ENCODE measurements at regions not wholly inside any gene's neighbourhood (a gene's known extent, or its start where the extent isn't known, plus 50 kb on each side); places are given as distances from the start of the nearest gene placed in this dataset.

DNA sequence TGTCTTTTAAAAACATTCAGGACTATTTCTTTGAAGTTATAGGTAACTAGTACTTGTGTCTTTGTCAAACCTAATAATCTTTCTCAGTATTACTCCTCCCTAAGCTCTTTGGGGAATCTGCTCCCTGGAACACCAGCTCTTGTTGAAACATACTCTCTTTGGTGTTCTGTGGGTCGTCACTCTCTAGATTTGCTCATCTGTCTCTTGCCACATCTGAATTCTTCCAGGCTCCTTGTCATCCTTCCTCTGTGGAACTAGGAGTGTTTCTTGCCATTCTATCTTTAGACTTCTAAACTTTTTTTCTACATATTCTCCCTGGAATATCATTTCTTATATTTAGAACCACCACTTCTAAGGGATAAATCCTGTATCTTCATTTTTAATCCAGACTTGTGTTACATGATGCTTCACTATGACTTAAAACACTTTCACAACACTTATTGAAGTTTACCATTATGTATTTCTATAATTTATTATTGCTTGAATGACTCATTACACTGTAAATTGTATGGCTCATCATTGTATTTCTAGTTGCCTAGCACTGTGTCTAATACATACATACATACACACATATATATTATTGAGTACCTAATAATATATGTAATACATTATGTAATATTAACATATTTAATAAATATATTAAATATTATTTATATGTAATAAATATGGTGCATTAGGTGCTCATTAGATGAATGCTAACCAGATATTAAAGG is 186.1 kb downstream of the TMA16 start:
- Histone ChIP-seq H3K27ac (no peak overlapping the region), H3K4me2 (no peak overlapping the region), H3K4me1 (no peaks in the 10 kb centered on the region), H3K4me3 (no peak overlapping the region), H3K9me3 (no peaks in the 10 kb centered on the region)
- WGBS (ENCODE audit: missing lambda C conversion rate): 22% methylated on average over 1 of the region's 1 CpG
- DNase-seq (ENCODE audit: low read depth in 1 of 2, low spot score in 1 of 2) (no peak), FAIRE-seq (no peak), ATAC-seq (no peak)
- CTCF ChIA-PET: interaction anchor here (1.4 kb wide), 1 partner anchor 131 kb away, joined by 4 read pairs; no protein-coding TSS in a partner anchor
- POLR2A ChIA-PET: no interaction called here
- no peak for TF ChIP-seq RARB (CRISPR knock-in tag; IDR thresholded peaks at IDR 0.05)
- no peak for TF ChIP-seq MAZ (IDR thresholded peaks at IDR 0.05; ENCODE audit: borderline replicate concordance, low read depth, low read length)
- TF ChIP-seq TP53 (CRISPR knock-in tag; IDR thresholded peaks at IDR 0.05): no peak
- TF ChIP-seq, protein P1, sequence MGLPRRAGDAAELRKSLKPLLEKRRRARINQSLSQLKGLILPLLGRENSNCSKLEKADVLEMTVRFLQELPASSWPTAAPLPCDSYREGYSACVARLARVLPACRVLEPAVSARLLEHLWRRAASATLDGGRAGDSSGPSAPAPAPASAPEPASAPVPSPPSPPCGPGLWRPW (IDR thresholded peaks at IDR 0.05): no peak
- no peak for TF ChIP-seq EHF (CRISPR knock-in tag; IDR thresholded peaks at IDR 0.05)
- TF ChIP-seq HOXB5 (CRISPR knock-in tag; IDR thresholded peaks at IDR 0.05): no peak
- TF ChIP-seq, protein P2, sequence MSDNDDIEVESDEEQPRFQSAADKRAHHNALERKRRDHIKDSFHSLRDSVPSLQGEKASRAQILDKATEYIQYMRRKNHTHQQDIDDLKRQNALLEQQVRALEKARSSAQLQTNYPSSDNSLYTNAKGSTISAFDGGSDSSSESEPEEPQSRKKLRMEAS (IDR thresholded peaks at IDR 0.05): no peak
- no peak for TF ChIP-seq RAD21 (conservative IDR thresholded peaks at IDR 0.05 in 1 of 2, IDR thresholded peaks at IDR 0.05 in 1 of 2)
- no peak for TF ChIP-seq CBX8 (IDR thresholded peaks at IDR 0.05)
- TF ChIP-seq FOSL2 (IDR thresholded peaks at IDR 0.05): no peak
- TF ChIP-seq FOSL2 (CRISPR knock-in tag; IDR thresholded peaks at IDR 0.05): no peak
- TF ChIP-seq, protein P3, sequence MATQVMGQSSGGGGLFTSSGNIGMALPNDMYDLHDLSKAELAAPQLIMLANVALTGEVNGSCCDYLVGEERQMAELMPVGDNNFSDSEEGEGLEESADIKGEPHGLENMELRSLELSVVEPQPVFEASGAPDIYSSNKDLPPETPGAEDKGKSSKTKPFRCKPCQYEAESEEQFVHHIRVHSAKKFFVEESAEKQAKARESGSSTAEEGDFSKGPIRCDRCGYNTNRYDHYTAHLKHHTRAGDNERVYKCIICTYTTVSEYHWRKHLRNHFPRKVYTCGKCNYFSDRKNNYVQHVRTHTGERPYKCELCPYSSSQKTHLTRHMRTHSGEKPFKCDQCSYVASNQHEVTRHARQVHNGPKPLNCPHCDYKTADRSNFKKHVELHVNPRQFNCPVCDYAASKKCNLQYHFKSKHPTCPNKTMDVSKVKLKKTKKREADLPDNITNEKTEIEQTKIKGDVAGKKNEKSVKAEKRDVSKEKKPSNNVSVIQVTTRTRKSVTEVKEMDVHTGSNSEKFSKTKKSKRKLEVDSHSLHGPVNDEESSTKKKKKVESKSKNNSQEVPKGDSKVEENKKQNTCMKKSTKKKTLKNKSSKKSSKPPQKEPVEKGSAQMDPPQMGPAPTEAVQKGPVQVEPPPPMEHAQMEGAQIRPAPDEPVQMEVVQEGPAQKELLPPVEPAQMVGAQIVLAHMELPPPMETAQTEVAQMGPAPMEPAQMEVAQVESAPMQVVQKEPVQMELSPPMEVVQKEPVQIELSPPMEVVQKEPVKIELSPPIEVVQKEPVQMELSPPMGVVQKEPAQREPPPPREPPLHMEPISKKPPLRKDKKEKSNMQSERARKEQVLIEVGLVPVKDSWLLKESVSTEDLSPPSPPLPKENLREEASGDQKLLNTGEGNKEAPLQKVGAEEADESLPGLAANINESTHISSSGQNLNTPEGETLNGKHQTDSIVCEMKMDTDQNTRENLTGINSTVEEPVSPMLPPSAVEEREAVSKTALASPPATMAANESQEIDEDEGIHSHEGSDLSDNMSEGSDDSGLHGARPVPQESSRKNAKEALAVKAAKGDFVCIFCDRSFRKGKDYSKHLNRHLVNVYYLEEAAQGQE (IDR thresholded peaks at IDR 0.05): no peak
- TF ChIP-seq, protein P4, sequence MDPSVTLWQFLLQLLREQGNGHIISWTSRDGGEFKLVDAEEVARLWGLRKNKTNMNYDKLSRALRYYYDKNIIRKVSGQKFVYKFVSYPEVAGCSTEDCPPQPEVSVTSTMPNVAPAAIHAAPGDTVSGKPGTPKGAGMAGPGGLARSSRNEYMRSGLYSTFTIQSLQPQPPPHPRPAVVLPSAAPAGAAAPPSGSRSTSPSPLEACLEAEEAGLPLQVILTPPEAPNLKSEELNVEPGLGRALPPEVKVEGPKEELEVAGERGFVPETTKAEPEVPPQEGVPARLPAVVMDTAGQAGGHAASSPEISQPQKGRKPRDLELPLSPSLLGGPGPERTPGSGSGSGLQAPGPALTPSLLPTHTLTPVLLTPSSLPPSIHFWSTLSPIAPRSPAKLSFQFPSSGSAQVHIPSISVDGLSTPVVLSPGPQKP (IDR thresholded peaks at IDR 0.05; ENCODE audit: low read depth, low read length): no peak
- TF ChIP-seq RFX5 (IDR thresholded peaks at IDR 0.05): no peak
- TF ChIP-seq MYC (IDR thresholded peaks at IDR 0.05; ENCODE audit: borderline replicate concordance, low read length): no peak
- TF ChIP-seq FOXS1 (CRISPR knock-in tag; IDR thresholded peaks at IDR 0.05): no peak
- no peak for TF ChIP-seq TFCP2L1 (CRISPR knock-in tag; IDR thresholded peaks at IDR 0.05)
- TF ChIP-seq POLR2AphosphoS2 (conservative IDR thresholded peaks at IDR 0.05; ENCODE audit: low read length): no peak
- TF ChIP-seq KDM5A (IDR thresholded peaks at IDR 0.05): no peak
- no peak for TF ChIP-seq HOXA7 (CRISPR knock-in tag; IDR thresholded peaks at IDR 0.05)

DNA sequence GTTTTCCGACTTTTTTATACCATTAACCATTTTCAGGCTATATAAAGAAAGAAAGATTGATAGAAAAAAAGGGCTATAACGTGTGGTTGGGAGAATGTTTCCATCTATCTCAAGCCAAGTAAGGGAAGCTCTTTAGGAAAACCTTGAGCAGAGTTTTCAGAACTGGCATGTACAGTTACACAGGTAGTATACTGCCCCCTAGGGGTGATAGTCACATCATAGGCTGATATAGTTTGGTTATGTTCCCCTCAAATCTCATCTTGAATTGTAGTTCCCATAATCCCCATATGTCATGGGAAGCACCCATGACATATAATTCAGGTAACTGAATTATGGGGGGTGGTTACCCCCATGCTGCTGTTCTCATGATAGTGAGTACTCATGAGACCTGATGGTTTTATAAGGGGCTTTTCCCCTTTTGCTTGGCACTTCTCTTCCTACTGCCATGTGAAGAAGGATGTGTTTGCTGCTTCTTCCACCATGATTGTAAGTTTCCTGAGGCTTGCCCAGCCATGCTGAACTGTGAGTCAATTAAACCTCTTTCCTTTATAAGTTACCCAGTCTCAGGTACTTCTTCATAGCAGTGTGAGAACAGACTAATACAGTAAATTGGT is 186.8 kb downstream of the TMA16 start:
- POLR2A ChIA-PET: no interaction called here
- CTCF ChIA-PET: interaction anchor here (1.4 kb wide), 1 partner anchor 132 kb away, joined by 4 read pairs; no protein-coding TSS in a partner anchor

More for the DNA sequence above, 186.8 kb downstream of the TMA16 start:
- Histone ChIP-seq H3K9me3 (no peaks in the 10 kb centered on the region), H3K27ac (no peak overlapping the region), H3K4me1 (no peaks in the 10 kb centered on the region), H3K4me3 (no peak overlapping the region), H3K4me2 (no peak overlapping the region)
- peak in 1 of 2 experiments; percentile 56; a peak in 2 of 6 replicates for ATAC-seq
- 3% methylated on average over 2 of the region's 2 CpGs for WGBS (ENCODE audit: missing lambda C conversion rate)
- peak in 1 of 2 experiments; percentile 25 for DNase-seq (ENCODE audit: low read depth in 1 of 2, low spot score in 1 of 2)
- TF ChIP-seq RAD21 (conservative IDR thresholded peaks at IDR 0.05 in 1 of 2, IDR thresholded peaks at IDR 0.05 in 1 of 2) (peak in 1 of 2 experiments; percentile 32; a peak in 1 of 5 replicates), KDM1A (IDR thresholded peaks at IDR 0.05; ENCODE audit: low read depth) (no peak)
- TF ChIP-seq, protein P5, sequence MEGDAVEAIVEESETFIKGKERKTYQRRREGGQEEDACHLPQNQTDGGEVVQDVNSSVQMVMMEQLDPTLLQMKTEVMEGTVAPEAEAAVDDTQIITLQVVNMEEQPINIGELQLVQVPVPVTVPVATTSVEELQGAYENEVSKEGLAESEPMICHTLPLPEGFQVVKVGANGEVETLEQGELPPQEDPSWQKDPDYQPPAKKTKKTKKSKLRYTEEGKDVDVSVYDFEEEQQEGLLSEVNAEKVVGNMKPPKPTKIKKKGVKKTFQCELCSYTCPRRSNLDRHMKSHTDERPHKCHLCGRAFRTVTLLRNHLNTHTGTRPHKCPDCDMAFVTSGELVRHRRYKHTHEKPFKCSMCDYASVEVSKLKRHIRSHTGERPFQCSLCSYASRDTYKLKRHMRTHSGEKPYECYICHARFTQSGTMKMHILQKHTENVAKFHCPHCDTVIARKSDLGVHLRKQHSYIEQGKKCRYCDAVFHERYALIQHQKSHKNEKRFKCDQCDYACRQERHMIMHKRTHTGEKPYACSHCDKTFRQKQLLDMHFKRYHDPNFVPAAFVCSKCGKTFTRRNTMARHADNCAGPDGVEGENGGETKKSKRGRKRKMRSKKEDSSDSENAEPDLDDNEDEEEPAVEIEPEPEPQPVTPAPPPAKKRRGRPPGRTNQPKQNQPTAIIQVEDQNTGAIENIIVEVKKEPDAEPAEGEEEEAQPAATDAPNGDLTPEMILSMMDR (IDR thresholded peaks at IDR 0.05): peak; percentile 31; the same call in 1 of the 3 replicates
- FAIRE-seq: no peak

Measured in A549 (cell line).